HUDEP-2 (cell line): ENCODE measurements at regions not wholly inside any gene's neighbourhood (a gene's known extent, or its start where the extent isn't known, plus 50 kb on each side); places are given as distances from the start of the nearest gene placed in this dataset.
"Not testable (repeated sequence)": the region's sequence is repeated elsewhere in the genome, so short reads cannot be mapped to it uniquely, and the experiment has no call there.

ENCODE experiments used
- DNase-seq, 76 experiments: peaks; one replicate each; lab custom pipeline; 2025; ENCODE audit not compliant: unreplicated experiment in 76 of 76; lab: John Stamatoyannopoulos, UW

- no peak for DNase-seq
These were observed 529.5 kb downstream of the NTRK3 start for GRCh38 chr15:87727073-87727472.

GRCh38 chr15:87724330-87724729 is 532.2 kb downstream of the NTRK3 start:
- no peak for DNase-seq

GRCh38 chr15:87722941-87723691 is 533.4 kb downstream of the NTRK3 start:
- DNase-seq, result no peak

GRCh38 chr15:87720235-87720634 is 536.3 kb downstream of the NTRK3 start:
- DNase-seq, result no peak

- no peak for DNase-seq
These were observed 540.1 kb downstream of the NTRK3 start for GRCh38 chr15:87716422-87716821.

- no peak for DNase-seq
These were observed 541.3 kb downstream of the NTRK3 start for GRCh38 chr15:87715252-87715651.

GRCh38 chr15:87713475-87713879 is 543.1 kb downstream of the NTRK3 start:
- no peak for DNase-seq

GRCh38 chr15:87712211-87712610 is 544.3 kb downstream of the NTRK3 start:
- no peak for DNase-seq

GRCh38 chr15:87711026-87711425 is 545.5 kb downstream of the NTRK3 start:
- no peak for DNase-seq

- DNase-seq, result no peak
These were observed 546.1 kb downstream of the NTRK3 start for GRCh38 chr15:87710406-87710805.

GRCh38 chr15:87707566-87708130 is 548.9 kb downstream of the NTRK3 start:
- DNase-seq, result no peak

GRCh38 chr15:87707071-87707470 is 549.5 kb downstream of the NTRK3 start:
- DNase-seq, result no peak

- DNase-seq, result no peak
These were observed 550.5 kb downstream of the NTRK3 start for GRCh38 chr15:87706001-87706400.

GRCh38 chr15:87704276-87704675 is 552.3 kb downstream of the NTRK3 start:
- no peak for DNase-seq

GRCh38 chr15:87703327-87704111 is 553.0 kb downstream of the NTRK3 start:
- no peak for DNase-seq

- no peak for DNase-seq
These were observed 554.3 kb downstream of the NTRK3 start for GRCh38 chr15:87702270-87702669.

GRCh38 chr15:87698467-87698866 is 558.1 kb downstream of the NTRK3 start:
- not testable (repeated sequence) for DNase-seq

GRCh38 chr15:87689716-87690115 is 566.8 kb downstream of the NTRK3 start:
- DNase-seq, result no peak

GRCh38 chr15:87687523-87687870 is 569.0 kb downstream of the NTRK3 start:
- DNase-seq, result no peak

GRCh38 chr15:87686841-87687522 is 569.6 kb downstream of the NTRK3 start:
- no peak for DNase-seq

- no peak for DNase-seq
These were observed 570.2 kb downstream of the NTRK3 start for GRCh38 chr15:87686339-87686738.
